ENCODE measurements at regions not wholly inside any gene's neighbourhood (a gene's known extent, or its start where the extent isn't known, plus 50 kb on each side); places are given as distances from the start of the nearest gene placed in this dataset.
A peak's percentile ranks its signal among the peaks of the same experiment; 100 is the strongest.
"Not testable (repeated sequence)": the region's sequence is repeated elsewhere in the genome, so short reads cannot be mapped to it uniquely, and the experiment has no call there.

- DNase-seq (ENCODE audit: low read depth), result no peak
Observed at GRCh38 chr13:42484386-42484785, 89.6 kb upstream of the TNFSF11 start.

DNA sequence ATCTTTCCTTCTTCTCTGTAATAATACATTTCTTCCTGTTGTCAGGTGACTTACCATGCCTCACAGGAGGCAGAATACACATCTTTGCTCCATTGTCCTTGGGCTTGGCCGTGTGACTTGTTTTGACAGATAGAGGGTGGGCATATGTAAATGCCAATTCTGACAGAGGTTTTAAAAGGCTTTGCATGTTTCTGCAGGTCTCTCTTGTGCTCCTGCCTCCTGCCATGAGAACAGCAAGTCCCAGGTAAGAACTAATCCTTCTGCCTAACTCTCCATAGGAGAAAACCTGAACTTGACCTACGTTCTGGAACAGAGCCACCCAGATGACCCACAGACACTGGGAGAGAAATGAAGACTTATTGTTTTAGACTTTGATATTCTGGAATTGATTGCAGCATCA lies 88.7 kb upstream of the TNFSF11 start:
- no peak for DNase-seq (ENCODE audit: low read depth)

DNA sequence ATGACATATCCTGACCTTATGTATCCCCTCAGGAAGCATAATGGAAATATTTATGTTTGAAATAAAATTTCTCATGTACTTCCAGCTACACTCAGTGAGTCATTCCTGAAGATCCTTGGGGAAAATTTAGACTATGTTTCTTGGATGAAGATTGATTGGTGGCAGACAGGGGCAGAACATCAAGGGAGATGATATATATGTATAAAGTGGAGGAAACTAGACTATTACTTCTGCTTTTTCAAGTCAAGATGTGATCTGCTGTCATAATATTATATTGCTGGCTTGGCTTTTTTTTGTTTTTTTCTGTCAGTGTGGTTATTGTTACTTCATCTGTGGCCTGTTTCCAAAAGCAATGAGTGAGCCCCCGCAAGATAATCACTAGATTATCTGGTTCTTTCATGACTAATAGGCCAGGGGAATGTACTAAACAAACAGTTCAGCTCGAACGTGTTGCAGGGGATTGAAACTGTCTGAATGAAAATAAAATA lies 87.2 kb upstream of the TNFSF11 start:
- peak; percentile 9 for DNase-seq (ENCODE audit: low read depth)

GRCh38 chr13:42487221-42487620 lies 86.7 kb upstream of the TNFSF11 start:
- no peak for DNase-seq (ENCODE audit: low read depth)

DNA sequence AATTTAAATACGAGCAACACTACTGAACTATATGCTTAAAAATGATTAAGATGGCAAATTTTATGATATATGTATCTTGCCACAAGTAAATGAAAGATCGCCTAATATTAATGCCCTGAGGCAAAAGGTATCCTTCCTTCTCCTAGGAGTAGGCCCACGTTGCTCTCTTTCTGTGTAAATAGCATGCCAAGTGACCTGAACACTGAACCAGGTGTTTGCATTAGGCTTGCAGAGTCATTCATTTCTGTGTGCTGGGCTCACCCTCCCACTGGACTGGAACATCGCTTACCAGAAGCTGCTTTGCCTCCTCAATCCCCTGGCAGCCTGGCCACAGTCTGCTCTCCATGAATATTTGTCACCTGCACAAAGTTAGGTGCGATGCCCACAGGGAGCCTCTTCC lies 83.3 kb upstream of the TNFSF11 start:
- DNase-seq (ENCODE audit: low read depth), result no peak

GRCh38 chr13:42492372-42492920 lies 81.5 kb upstream of the TNFSF11 start:
- DNase-seq (ENCODE audit: low read depth), result no peak

DNA sequence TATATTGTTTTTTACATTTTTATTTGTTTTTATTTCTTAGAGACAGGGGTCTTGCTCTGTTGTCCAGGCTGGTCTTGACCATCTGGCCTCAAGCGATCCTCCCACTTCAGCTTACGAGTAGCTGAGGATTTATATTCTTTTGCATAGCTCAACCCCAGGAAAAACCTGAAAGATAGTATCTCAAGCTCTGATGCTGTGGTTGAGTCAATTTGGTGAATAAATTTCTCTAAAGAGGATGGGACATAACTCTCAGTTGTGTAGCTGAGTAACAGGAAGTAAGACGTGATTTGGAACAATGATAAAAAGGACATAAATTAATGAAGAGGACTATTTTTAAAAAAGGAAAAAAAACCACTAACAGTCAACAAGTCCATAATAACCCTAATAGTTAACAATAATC lies 79.8 kb upstream of the TNFSF11 start:
- DNase-seq (ENCODE audit: low read depth), result no peak

GRCh38 chr13:42495255-42495654 lies 78.7 kb upstream of the TNFSF11 start:
- no peak for DNase-seq (ENCODE audit: low read depth)

GRCh38 chr13:42495751-42496150 lies 78.2 kb upstream of the TNFSF11 start:
- no peak for DNase-seq (ENCODE audit: low read depth)

- not testable (repeated sequence) for DNase-seq (ENCODE audit: low read depth)
Observed at GRCh38 chr13:42496926-42497554, 76.9 kb upstream of the TNFSF11 start.

- no peak for DNase-seq (ENCODE audit: low read depth)
Observed at GRCh38 chr13:42497798-42498197, 76.2 kb upstream of the TNFSF11 start.

DNA sequence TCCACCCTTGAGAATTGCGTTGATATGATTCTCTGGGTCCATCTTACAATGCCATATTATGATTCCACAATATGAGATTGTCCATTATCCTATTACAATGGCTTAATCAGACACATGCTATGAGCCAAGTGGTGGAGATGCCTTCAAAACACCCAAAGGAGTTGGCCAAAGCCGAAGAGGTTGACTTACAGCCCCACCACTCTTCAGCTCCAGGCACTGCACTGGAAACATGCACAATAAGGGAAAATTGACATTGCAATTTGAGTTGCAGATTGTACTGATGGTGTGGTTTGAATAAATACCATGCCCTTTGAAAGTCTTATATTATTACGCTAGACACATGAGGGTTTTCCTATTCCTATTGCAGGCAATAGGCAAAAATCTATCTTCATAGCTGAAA lies 75.4 kb upstream of the TNFSF11 start:
- no peak for DNase-seq (ENCODE audit: low read depth)

Data from GM04503 (cell line).